HepG2 (cell line): ENCODE measurements at regions not wholly inside any gene's neighbourhood (a gene's known extent, or its start where the extent isn't known, plus 50 kb on each side); places are given as distances from the start of the nearest gene placed in this dataset.

Source experiments
- ATAC-seq: fragments of 200-7000 bp; cut with Tn5 transposase; 3 replicates; pipeline ENCODE4 v1.9.1; 2020; ENCODE audit warnings: mild to moderate bottlenecking, moderate library complexity
- BruUV-seq: library from RNA; stranded (reverse); fragments of 400-500 nt; replicated peaks from 2 replicates; lab custom pipeline; 2021; lab: Mats Ljungman, UMichigan
- CTCF ChIA-PET: fragments of 300-600 bp; formaldehyde crosslinking; extraction: SDS; loops from one replicate; lab custom pipeline; 2021; ENCODE audit warnings: low total read pairs, inconsistent platforms, low intra/inter-chr PET ratio; lab: Yijun Ruan, JAX
- POLR2A ChIA-PET: fragments of 350-600 bp; sonication (Branson Sonifier 250); formaldehyde crosslinking; loops from one replicate; lab custom pipeline; 2020; ENCODE audit warnings: antibody characterized with exemption, inconsistent platforms; lab: Yijun Ruan, JAX
- DNase-seq: peaks from one replicate; pipeline ENCODE4 v3.0.0-alpha.2; 2015; ENCODE audit warnings: low spot score
- FAIRE-seq: peaks from 3 replicates; lab custom pipeline; 2011; peaks lifted over from hg19 to GRCh38; lab: Jason Lieb, UNC
- H2AFZ ChIP-seq: one replicate; pipeline ENCODE4 v1.6.1; 2011; ENCODE audit warnings: low read length, inconsistent platforms
- H3K27ac ChIP-seq: fragments of 300-600 bp; 3 replicates; pipeline ENCODE4 v1.8.0; 2011; ENCODE audit warnings: mixed run types, mild to moderate bottlenecking, mixed read lengths, low read length, inconsistent platforms; ENCODE audit not compliant: insufficient read depth; ENCODE audit errors: extremely low read length
- H3K27me3 ChIP-seq, 2 experiments: fragments of 200-600 bp in 1 of 2; 2 replicates in 1 of 2; 3 replicates in 1 of 2; pipeline versions ENCODE4 v1.6.0 to v1.8.0; 2011; ENCODE audit warnings: low read length in 2 of 2, mild to moderate bottlenecking in 2 of 2, moderate library complexity in 2 of 2, inconsistent platforms in 1 of 2; ENCODE audit not compliant: insufficient read depth in 2 of 2, control insufficient read depth in 1 of 2
- H3K36me3 ChIP-seq, 2 experiments: fragments of 200-600 bp in 1 of 2; replicated peaks in 1 of 2; 2 replicates in 1 of 2; 3 replicates in 1 of 2; pipeline versions ENCODE4 v1.5.1 to v1.8.0; 2011; ENCODE audit warnings: low read length in 2 of 2, inconsistent platforms in 1 of 2; ENCODE audit not compliant: insufficient read depth in 2 of 2, control insufficient read depth in 1 of 2
- H3K4me1 ChIP-seq: 2 replicates; pipeline ENCODE4 v1.5.1; 2012; ENCODE audit warnings: low read length, inconsistent platforms; ENCODE audit not compliant: insufficient read depth
- H3K4me2 ChIP-seq: 2 replicates; pipeline ENCODE4 v1.6.0; 2011; ENCODE audit warnings: low read depth, low read length, inconsistent platforms
- H3K4me3 ChIP-seq, 3 experiments: fragments of 200-600 bp in 1 of 3; sonication (generic), shearing (Covaris generic) in 1 of 3; replicated peaks in 1 of 3; 2 replicates each; pipeline ENCODE4 v1.5.1; 2011 to 2016; ENCODE audit warnings: low read length in 3 of 3, inconsistent platforms in 2 of 3, low read depth in 2 of 3, mild to moderate bottlenecking in 2 of 3, control low read depth in 1 of 3, mixed read lengths in 1 of 3; ENCODE audit not compliant: insufficient read depth in 1 of 3
- H3K79me2 ChIP-seq: one replicate; pipeline ENCODE4 v1.6.1; 2011; ENCODE audit warnings: low read length, inconsistent platforms; ENCODE audit not compliant: insufficient read depth
- H3K9ac ChIP-seq: 2 replicates; pipeline ENCODE4 v1.6.0; 2011; ENCODE audit warnings: mild to moderate bottlenecking, low read depth, low read length, inconsistent platforms; ENCODE audit not compliant: insufficient read depth
- H3K9me3 ChIP-seq: 2 replicates; pipeline ENCODE4 v1.5.1; 2012; ENCODE audit warnings: mild to moderate bottlenecking, low read length
- H4K20me1 ChIP-seq: 2 replicates; pipeline ENCODE4 v1.6.0; 2011; ENCODE audit warnings: inconsistent platforms, mild to moderate bottlenecking, low read length, moderate library complexity; ENCODE audit not compliant: insufficient read depth
- CHD4 ChIP-seq: fragments of 200-600 bp; sonication (generic); IDR thresholded peaks from 2 replicates; pipeline ENCODE4 v1.7.0; 2017; ENCODE audit warnings: mild to moderate bottlenecking, low read length, borderline replicate concordance
- HNF4A ChIP-seq: sonication (generic); formaldehyde crosslinking; IDR thresholded peaks from 2 replicates; pipeline ENCODE4 v1.4.0; 2020; ENCODE audit warnings: missing genetic modification reagents
- NONO ChIP-seq, 2 experiments: fragments of 450-650 bp in 1 of 2; sonication (generic) in 1 of 2; formaldehyde crosslinking in 1 of 2; IDR thresholded peaks in 1 of 2; conservative IDR thresholded peaks in 1 of 2; 2 replicates each; pipeline versions ENCODE4 v1.6.1 to v1.8.0; 2017 to 2022; ENCODE audit warnings: mild to moderate bottlenecking in 1 of 2, missing genetic modification reagents in 1 of 2, moderate library complexity in 1 of 2
- POLR2AphosphoS2 ChIP-seq: IDR thresholded peaks from 2 replicates; pipeline ENCODE4 v1.6.1; 2011; ENCODE audit warnings: low read depth, low read length, improper control_type of control experiment
- SRSF1 ChIP-seq: fragments of 200-400 bp; formaldehyde crosslinking; optimal IDR thresholded peaks from 2 replicates; pipeline ENCODE3; 2017; ENCODE audit warnings: mild to moderate bottlenecking, low read depth, low read length, moderate library complexity
- XBP1 ChIP-seq: sonication (generic); formaldehyde crosslinking; IDR thresholded peaks from 2 replicates; pipeline ENCODE4 v1.5.0; 2020; ENCODE audit warnings: missing genetic modification reagents
- ZBTB21 ChIP-seq: sonication (generic); formaldehyde crosslinking; IDR thresholded peaks from 2 replicates; pipeline ENCODE4 v1.4.0; 2020; ENCODE audit warnings: missing genetic modification reagents
- ZNF101 ChIP-seq: sonication (generic); formaldehyde crosslinking; IDR thresholded peaks from 2 replicates; pipeline ENCODE4 v1.4.0; 2020; ENCODE audit warnings: mild to moderate bottlenecking, low read depth, missing genetic modification reagents, borderline replicate concordance
- ZNF558 ChIP-seq: sonication (generic); formaldehyde crosslinking; IDR thresholded peaks from 2 replicates; pipeline ENCODE4 v1.9.0; 2022; ENCODE audit warnings: mild to moderate bottlenecking, missing genetic modification reagents, borderline replicate concordance
- ZNF605 ChIP-seq: sonication (generic); formaldehyde crosslinking; IDR thresholded peaks from 2 replicates; pipeline ENCODE4 v1.8.0; 2022; ENCODE audit warnings: mild to moderate bottlenecking, missing genetic modification reagents
- ZNF713 ChIP-seq: sonication (generic); formaldehyde crosslinking; IDR thresholded peaks from 2 replicates; pipeline ENCODE4 v1.4.0; 2020; ENCODE audit warnings: mild to moderate bottlenecking, missing genetic modification reagents
- ZNF737 ChIP-seq: sonication (generic); formaldehyde crosslinking; IDR thresholded peaks from 2 replicates; pipeline ENCODE4 v1.5.0; 2020; ENCODE audit warnings: missing genetic modification reagents, mild to moderate bottlenecking, borderline replicate concordance
- ZNF883 ChIP-seq: sonication (generic); formaldehyde crosslinking; IDR thresholded peaks from 2 replicates; pipeline ENCODE4 v1.5.1; 2020; ENCODE audit warnings: mild to moderate bottlenecking, missing genetic modification reagents; ENCODE audit errors: not compliant biosample characterization
- ZSCAN12 ChIP-seq: sonication (generic); formaldehyde crosslinking; IDR thresholded peaks from 2 replicates; pipeline ENCODE4 v1.9.0; 2021; ENCODE audit warnings: mild to moderate bottlenecking, missing genetic modification reagents
- WGBS: methylation state at CpG from one replicate; pipeline ENCODE4 v1.1.6; 2017; ENCODE audit warnings: low lambda C conversion rate; 5-methylcytosine and 5-hydroxymethylcytosine counted together
- in situ Hi-C: cut with HindIII; loops from 2 replicates; pipeline ENCODE4 v1.10.0; 2017; ENCODE audit warnings: low pct_unique_long_range_greater_than_20kb; ENCODE audit not compliant: extremely low pct_ligation_motif_present
- intact Hi-C: fragments of 100-400 bp; cut with micrococcal nuclease; formaldehyde crosslinking; loops from one replicate; pipeline ENCODE4 v1.10.0; 2022; ENCODE audit not compliant: unreplicated experiment
- TF ChIP-seq, protein P1 (sequence below): sonication (generic); formaldehyde crosslinking; IDR thresholded peaks from 2 replicates; pipeline ENCODE4 v1.4.0; 2020; ENCODE audit warnings: missing genetic modification reagents, borderline replicate concordance

- TF ChIP-seq ZNF737 (CRISPR knock-in tag): no peak
- no peak for TF ChIP-seq ZBTB21 (CRISPR knock-in tag)
- no peak for TF ChIP-seq POLR2AphosphoS2
- no peak for TF ChIP-seq ZNF558 (CRISPR knock-in tag)
- no peak for TF ChIP-seq ZNF713 (CRISPR knock-in tag)
Observed at GRCh38 chr13:112245989-112246388, 130.2 kb upstream of the SPACA7 start (continued).

DNA sequence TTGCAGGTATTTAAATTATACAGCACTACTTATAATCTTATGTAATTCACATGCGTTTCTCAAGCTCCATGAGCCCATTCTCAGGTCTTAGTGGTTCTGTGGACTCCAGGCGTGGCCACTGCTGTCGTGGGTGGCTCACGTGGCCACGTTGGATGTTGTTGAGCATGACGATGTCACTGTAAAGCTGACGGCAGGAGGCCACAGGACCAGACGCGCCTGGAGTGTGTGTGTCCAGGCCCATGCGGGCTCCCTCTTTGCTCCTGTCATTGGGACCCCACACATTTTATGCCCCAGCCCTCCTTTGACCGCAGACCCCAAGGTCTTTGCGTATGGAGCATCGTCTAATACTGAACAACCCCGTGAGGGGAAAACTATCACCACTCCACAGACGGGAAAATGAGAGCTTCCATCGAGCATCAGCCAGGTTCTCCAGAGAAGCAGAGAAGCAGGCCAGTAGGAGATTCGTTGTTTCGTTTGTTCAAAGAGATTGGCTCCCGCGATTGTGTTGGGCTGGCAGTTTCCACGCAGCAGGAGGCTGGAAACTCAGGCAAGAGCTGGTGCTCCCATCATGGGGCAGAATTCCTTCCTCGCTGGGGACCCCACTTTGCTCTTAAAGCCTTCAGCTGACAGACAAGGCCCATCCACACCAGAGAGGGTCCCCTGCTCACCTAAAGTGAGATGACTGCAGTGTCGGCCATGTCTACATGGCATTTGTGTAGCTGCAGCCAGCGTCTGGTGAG is 129.3 kb upstream of the SPACA7 start:
- H3K4me3 ChIP-seq: no peak overlapping the region
- ChIA-PET CTCF (no interaction called here), POLR2A (no interaction called here)
- H4K20me1 ChIP-seq: no peaks in the 10 kb centered on the region
- no peak for FAIRE-seq
- no peaks in the 10 kb centered on the region for H3K36me3 ChIP-seq
- no peak for ATAC-seq
- intact Hi-C loops: no loop called here
- no peak overlapping the region for H3K9ac ChIP-seq
- WGBS: 2% methylated on average over 12 of the region's 24 CpGs
- H3K79me2 ChIP-seq: no peaks in the 10 kb centered on the region
- no peaks in the 10 kb centered on the region for H3K9me3 ChIP-seq
- DNase-seq: no peak
- in situ Hi-C loops: no loop called here
- no peaks in the 10 kb centered on the region for H3K4me1 ChIP-seq
- H3K27me3 ChIP-seq: peaks cover 3 to 68% of the 10 kb centered on the region in 2 experiments; a peak in 3 of 5 replicates
- H3K4me2 ChIP-seq: no peak overlapping the region
- no peak overlapping the region for H3K27ac ChIP-seq
- no TSS peak for BruUV-seq
- H2AFZ ChIP-seq: no peak overlapping the region
- TF ChIP-seq, protein P1, sequence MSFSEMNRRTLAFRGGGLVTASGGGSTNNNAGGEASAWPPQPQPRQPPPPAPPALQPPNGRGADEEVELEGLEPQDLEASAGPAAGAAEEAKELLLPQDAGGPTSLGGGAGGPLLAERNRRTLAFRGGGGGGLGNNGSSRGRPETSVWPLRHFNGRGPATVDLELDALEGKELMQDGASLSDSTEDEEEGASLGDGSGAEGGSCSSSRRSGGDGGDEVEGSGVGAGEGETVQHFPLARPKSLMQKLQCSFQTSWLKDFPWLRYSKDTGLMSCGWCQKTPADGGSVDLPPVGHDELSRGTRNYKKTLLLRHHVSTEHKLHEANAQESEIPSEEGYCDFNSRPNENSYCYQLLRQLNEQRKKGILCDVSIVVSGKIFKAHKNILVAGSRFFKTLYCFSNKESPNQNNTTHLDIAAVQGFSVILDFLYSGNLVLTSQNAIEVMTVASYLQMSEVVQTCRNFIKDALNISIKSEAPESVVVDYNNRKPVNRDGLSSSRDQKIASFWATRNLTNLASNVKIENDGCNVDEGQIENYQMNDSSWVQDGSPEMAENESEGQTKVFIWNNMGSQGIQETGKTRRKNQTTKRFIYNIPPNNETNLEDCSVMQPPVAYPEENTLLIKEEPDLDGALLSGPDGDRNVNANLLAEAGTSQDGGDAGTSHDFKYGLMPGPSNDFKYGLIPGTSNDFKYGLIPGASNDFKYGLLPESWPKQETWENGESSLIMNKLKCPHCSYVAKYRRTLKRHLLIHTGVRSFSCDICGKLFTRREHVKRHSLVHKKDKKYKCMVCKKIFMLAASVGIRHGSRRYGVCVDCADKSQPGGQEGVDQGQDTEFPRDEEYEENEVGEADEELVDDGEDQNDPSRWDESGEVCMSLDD (CRISPR knock-in tag): no peak
- TF ChIP-seq ZNF101 (CRISPR knock-in tag): no peak
- TF ChIP-seq SRSF1: no peak
- TF ChIP-seq ZNF605: no peak
- TF ChIP-seq CHD4: no peak
- no peak for TF ChIP-seq ZNF883 (CRISPR knock-in tag)
- TF ChIP-seq XBP1 (CRISPR knock-in tag): no peak
- no peak for TF ChIP-seq HNF4A
- TF ChIP-seq ZSCAN12 (CRISPR knock-in tag): no peak
- TF ChIP-seq NONO (IDR thresholded peaks at IDR 0.05): no peak
- no peak for TF ChIP-seq NONO (CRISPR knock-in tag; conservative IDR thresholded peaks at IDR 0.05)
